Colon (tissue), 2 donors: ENCODE measurements at regions not wholly inside any gene's neighbourhood (a gene's known extent, or its start where the extent isn't known, plus 50 kb on each side); places are given as distances from the start of the nearest gene placed in this dataset.
A peak's percentile ranks its signal among the peaks of the same experiment; 100 is the strongest.
"Not testable (repeated sequence)": the region's sequence is repeated elsewhere in the genome, so short reads cannot be mapped to it uniquely, and the experiment has no call there.

ENCODE experiments used
- FAIRE-seq: peaks from 2 replicates; lab custom pipeline; 2012; peaks lifted over from hg19 to GRCh38; lab: Jason Lieb, UNC
- donor health status: control.
- donor health status: control.

DNA sequence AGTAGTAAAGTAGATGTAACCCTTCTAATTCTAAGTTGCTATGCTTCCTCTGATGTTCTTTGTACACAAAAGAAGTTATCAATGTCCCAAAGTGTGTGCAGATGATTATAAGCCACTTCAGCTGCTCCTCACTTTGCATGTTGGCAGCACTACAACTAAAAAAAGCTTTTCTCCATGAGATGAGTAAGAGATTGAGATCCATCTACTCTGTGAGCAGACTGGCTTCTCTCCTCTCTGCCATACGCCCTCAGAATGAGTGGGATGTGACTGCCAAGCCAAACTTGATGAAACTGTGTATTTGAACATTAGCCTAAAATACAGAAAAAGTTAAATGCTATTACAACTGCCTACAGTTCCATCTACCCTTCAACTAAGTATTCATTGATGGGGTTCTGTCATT is 102.9 kb upstream of the ETV1 start:
- FAIRE-seq = no peak

- peak; percentile 28 for FAIRE-seq
Measured at GRCh38 chr7:14085901-14086300, 96.4 kb upstream of the ETV1 start.

GRCh38 chr7:14083761-14084160 is 94.3 kb upstream of the ETV1 start:
- no peak for FAIRE-seq

GRCh38 chr7:14073988-14074387 is 84.5 kb upstream of the ETV1 start:
- FAIRE-seq = no peak

- no peak for FAIRE-seq
Measured at GRCh38 chr7:14073543-14073942, 84.1 kb upstream of the ETV1 start.

DNA sequence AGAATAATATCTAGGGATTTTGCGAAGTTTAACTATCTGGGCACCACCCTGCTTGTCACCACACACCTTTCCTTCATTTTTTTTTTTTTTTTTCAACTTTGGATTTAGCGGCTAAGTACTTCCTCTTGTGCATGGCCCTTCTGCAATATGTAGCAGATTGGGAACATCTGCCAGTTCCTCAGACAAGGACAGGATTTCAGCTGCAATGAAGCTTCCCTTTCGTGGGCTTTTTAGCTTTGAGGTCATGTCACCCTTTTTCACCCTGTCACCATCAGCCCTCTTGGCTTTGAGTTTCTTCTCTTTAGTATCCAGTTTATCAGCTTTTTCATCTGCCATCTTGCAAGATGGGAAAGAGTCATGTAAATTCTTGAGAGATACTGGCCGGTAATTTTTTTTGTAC is 81.6 kb upstream of the ETV1 start:
- FAIRE-seq = no peak

GRCh38 chr7:14069961-14070360 is 80.5 kb upstream of the ETV1 start:
- no peak for FAIRE-seq

GRCh38 chr7:14066783-14067182 is 77.3 kb upstream of the ETV1 start:
- not testable (repeated sequence) for FAIRE-seq

GRCh38 chr7:14065286-14065685 is 75.8 kb upstream of the ETV1 start:
- FAIRE-seq = no peak

GRCh38 chr7:14055813-14056212 is 66.3 kb upstream of the ETV1 start:
- FAIRE-seq = no peak

- FAIRE-seq = no peak
Measured at GRCh38 chr7:14054125-14054524, 64.7 kb upstream of the ETV1 start.

GRCh38 chr7:14048889-14049288 is 59.4 kb upstream of the ETV1 start:
- no peak for FAIRE-seq

DNA sequence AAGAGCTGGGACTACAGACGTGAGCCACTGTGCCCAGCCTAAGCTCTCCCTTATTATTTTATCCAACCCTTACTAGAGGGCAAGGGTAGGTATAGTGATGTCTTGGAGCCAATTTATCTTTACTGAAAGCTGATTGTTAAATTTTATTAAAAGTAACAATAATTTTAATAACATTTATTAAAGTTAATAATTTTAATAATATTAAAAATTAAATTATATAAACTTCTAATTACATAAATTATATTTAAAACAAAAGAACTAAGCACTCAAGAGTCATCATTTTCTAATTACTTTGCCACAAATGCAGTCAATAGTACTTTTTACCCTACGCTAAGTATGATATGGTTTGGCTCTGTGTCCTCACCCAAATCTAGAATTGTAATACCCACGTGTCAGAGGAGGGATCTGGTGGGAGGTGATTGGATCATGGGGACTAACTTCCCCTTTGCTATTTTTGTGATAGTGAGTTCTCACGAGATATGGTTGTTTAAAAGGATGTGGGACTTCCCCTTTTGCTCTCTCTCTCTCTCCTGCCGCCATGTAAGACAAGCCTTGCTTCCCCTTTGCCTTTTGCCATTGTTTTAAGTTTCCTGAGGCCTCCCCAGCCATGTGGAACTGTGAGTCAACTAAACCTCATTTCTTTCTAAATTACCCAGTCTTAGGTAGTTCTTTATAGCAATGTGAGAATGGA is 58.4 kb upstream of the ETV1 start:
- peak; percentile 41 for FAIRE-seq

DNA sequence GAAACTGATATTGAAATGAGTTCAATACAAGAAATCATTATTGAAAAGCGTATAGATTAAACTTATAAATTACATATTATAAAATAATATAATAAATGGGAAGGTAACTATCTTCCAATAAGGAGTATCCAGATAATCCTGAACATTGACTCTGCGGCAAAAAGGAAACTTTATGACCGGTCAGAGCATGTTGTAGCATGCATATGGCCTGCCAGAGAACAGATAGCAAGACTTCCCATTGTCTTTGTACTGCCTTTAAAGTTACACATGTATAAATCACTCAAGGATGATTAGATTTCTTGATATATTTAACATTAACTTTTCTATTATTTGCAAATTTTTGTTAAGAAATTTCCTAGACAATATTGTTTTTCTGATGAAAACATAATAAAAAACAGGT is 56.2 kb upstream of the ETV1 start:
- FAIRE-seq = no peak

- no peak for FAIRE-seq
Measured at GRCh38 chr7:14040528-14040927, 51.1 kb upstream of the ETV1 start.
